Activated CD8-positive, alpha-beta memory T cell treated with anti-CD3 and anti-CD28 coated beads for 4 hours (primary cell): ENCODE measurements at regions not wholly inside any gene's neighbourhood (a gene's known extent, or its start where the extent isn't known, plus 50 kb on each side); places are given as distances from the start of the nearest gene placed in this dataset.
"Not testable (repeated sequence)": the region's sequence is repeated elsewhere in the genome, so short reads cannot be mapped to it uniquely, and the experiment has no call there.

ENCODE experiments used
- DNase-seq, 2 donors: peaks; one replicate each; pipeline ENCODE4 v3.0.0-alpha.2; 2020; ENCODE audit warnings: low read depth in 2 of 2

DNA sequence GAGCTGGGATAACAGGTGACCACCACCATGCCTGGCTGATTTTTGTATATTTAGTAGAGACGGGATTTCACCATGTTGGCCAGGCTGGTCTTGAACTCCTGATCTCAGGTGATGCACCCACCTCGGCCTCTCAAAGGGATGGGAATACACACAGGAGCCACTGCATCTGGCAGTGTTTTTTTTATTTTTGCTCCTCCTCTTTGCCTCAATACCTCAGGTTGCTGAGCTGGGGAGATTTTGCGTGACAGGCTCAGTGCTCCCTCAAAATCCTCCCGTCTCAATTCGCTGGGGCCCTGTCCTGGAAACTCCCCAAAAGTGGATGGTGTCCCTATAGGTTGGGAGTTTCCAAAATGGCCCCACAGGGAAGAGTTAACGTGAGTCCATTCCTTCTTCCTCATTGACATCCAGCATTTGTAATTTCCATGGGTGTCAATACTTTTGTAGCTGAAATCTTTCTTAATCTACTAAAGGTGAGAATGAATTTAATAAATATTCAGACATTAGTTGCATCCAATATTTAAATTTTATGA is 71.8 kb downstream of the GGTLC2 start:
- DNase-seq, result no peak

DNA sequence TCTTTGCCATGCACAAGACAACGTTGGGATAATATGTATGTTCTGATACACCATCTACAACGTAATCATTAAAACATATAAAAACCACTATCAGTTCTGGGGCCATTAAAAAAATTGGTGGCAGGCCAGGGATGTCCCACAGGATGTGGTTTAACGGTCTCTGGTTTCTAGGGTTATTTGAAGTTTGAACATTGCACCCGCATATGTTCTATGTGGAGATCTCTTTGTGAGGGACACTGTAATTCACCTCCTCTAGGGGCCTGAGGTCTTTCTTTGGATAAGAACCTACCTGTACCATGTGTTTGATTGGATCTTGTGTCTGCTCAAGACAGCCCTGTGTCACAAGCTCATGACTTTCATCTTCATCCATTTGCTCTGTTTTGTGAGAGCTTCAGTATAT is 73.2 kb downstream of the GGTLC2 start:
- no peak for DNase-seq

DNA sequence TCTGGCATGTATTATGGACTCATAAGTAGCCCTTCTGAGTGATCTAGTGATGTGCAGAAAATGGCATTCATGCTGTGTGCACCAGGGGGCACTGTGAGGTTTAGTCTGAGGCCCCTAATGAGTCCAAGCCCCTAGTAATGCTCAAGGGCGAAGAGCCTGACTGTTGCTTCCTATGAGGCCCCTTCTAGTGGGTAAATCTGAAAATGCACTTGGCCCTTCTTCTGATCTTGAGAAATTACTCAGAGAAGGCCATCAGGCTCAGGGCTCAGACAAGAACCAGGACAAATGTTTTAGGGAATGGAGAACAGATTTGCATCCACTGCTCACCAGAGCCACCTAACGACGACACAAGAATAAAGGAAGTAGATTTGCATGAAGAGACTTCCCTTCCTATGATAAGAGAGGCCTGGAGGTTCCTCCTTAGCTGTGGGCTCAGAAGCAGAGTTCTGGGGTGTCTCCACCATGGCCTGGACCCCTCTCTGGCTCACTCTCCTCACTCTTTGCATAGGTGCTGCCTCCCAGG is 75.8 kb downstream of the GGTLC2 start:
- DNase-seq, result peak in 1 of 2 donors; percentile 19

DNA sequence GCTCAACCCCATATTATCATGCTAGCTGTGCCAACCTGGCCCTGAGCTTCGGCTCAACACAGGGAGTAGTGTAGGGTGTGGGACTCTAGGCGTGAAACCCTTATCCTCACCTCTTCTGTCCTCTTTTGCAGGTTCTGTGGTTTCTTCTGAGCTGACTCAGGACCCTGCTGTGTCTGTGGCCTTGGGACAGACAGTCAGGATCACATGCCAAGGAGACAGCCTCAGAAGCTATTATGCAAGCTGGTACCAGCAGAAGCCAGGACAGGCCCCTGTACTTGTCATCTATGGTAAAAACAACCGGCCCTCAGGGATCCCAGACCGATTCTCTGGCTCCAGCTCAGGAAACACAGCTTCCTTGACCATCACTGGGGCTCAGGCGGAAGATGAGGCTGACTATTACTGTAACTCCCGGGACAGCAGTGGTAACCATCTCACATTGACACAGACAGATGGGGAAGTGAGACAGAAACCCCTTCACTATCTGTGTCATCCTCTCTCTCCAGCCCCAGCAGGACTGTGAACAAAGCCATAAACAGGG is 76.4 kb downstream of the GGTLC2 start:
- DNase-seq, result no peak

DNA sequence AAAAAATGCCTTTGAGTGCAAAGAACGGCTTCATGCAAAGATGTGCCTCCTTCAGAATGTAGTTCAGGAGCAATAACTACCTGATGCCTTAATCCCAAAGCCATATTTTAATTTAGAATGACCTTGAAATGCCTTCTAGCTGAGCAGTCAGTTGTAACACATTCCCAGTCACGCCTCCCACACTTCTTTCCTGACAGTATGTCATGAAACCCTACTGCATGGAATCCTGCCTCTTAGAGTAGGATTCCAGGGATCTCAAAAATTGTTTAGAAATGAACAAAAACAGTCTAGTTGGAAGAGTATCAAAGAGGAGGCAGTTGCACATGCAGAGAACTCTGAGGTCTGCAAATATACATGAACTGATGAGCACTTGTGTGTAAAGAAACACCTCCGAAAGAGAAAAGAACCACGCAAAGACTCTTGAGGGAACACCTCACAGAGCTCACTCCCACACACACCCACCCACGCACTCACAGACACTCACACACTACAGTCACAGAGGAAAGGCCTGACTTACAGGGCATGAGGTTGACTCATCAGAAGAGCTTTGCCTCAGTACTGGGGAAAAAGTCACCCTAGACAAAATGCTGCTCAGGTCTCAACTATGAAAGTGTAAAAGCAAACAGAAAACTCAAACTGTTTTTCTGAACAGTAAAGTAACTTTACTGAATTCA is 77.4 kb downstream of the GGTLC2 start:
- DNase-seq, result peak; percentile 80 to 81

DNA sequence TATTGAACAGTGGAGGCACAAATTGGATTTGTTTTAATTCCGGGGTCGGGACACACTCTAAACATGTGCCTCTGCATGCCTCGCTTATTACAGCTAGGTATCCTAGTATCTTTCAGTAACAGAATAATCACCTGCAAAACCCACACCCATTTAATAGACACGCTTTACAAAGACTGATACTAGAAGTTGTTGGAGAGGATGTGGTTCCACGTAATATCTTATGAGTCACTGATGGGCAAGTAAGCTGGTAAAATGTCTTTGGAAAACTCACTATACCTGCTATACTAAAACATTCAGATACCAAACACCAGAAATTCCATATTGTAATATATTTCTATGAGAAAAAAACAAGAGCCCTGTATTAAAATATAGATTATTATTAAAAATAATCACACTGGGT is 84.0 kb downstream of the GGTLC2 start:
- DNase-seq, result no peak

DNA sequence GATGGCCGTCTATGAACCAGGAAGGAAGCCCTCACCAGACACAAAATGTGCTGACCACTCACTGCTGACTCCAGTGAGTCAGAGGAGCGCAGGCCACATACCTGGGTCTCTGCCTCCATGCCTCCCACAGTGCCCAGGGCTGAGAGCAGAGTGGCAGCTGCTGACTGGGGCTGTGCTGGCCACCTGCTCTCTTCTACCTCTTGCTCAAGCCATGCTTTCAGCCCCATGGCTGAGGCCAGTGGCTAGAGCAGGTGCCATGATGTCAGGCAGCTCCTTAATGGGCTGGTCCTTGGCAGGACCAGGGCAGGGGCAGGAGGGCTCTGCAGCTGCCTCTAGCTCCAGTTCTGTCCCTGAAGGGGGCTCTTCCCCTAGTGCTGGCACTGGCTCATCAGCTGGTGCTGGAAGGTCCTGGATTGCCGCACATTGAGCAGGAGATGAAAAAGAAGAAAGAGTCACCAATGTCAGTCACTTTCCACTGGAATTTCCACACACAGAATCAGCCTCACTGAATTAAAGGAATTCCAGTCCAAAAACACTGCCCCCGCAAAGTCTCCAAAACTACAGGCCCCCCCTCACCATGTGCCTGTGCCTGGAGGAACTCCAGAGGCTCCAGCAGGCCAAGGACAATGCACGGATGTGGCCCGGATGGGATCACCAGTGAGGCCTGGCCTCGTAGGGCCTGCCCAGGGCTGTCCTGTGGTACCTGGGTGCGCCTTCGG is 86.4 kb downstream of the GGTLC2 start:
- no peak for DNase-seq

DNA sequence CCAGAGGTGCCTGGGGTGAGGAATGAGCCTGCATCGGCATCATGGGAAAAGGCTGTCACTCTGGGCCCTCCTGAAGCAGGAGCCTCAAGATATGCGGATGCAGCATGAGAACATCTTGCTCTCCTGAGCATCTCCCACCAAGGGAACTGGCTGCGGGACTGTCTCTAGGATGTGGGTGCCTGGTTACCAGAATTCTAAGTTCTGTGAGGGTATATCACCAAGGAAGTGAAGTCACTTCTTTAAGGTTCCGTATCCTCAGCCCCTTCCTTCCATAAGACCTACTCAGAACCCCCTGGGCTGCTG is 86.9 kb downstream of the GGTLC2 start:
- no peak for DNase-seq

DNA sequence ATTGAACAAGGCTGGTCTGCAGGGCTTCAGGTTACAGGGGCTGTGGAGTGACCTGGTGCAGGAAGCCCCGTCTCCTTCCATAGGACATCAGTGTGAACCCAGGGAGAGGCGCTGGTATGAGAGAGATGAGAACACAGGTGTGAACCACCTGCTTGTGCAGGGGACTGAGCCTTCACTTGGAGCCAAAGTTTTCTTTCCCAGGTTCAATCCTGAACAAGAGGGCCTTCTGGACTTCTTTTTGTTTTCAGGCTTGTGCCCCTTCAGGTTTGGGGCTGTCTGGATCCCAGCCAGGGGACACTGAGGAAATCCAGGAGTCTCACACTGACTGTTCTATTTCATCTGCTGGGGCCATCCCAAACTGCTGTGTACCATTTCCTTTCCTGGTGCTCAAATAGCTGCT is 88.6 kb downstream of the GGTLC2 start:
- DNase-seq, result not testable (repeated sequence)

DNA sequence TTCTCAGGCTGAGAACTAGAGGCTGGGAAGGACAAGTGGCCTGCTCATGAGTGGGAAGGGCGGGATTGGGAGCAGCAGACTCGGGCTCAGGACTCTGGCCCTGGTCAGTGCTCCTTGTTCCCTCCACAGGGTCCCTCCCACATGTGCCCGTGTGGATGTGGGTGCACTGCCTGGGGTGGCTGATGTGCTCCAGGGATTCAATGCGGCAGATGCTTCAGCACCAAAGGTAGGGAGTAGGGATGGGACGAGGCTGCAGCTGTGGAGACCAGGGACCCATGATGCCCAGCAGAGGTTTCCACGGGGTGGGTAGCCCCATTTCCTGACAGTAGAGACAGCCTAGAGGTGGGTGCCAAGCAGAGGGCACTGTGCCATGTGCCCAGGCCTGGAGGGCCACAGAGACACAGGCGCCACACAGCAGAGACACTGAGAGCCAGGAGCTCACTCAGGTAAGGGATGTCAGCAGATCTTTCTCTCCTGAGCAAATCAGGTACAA is 89.5 kb downstream of the GGTLC2 start:
- no peak for DNase-seq

DNA sequence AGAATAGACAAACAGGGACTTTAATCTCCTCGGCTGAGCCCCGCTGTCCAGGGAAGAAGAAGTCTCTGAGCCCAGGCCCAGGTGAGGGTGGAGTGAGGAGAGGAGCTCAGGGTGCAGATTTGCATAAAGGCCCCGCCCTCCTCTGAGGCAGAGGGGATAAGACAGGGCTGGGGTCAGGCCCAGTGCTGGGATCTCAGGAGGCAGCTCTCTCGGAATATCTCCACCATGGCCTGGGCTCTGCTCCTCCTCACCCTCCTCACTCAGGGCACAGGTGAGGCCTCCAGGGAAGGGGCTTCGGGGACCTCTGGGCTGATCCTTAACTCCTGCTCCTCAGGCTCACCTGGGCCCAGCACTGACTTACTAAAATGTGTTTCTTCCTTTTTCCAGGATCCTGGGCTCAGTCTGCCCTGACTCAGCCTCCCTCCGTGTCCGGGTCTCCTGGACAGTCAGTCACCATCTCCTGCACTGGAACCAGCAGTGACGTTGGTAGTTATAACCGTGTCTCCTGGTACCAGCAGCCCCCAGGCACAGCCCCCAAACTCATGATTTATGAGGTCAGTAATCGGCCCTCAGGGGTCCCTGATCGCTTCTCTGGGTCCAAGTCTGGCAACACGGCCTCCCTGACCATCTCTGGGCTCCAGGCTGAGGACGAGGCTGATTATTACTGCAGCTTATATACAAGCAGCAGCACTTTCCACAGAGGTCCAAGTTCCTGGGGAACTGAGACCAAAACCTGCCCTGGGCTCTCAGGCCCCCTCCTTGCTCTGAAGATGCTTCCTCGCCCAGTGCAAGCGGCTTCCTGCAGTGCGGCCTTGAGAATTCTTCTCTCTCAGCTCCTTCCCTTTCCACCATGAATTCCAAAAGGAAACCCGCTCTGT is 90.2 kb downstream of the GGTLC2 start:
- DNase-seq, result not testable (repeated sequence)

DNA sequence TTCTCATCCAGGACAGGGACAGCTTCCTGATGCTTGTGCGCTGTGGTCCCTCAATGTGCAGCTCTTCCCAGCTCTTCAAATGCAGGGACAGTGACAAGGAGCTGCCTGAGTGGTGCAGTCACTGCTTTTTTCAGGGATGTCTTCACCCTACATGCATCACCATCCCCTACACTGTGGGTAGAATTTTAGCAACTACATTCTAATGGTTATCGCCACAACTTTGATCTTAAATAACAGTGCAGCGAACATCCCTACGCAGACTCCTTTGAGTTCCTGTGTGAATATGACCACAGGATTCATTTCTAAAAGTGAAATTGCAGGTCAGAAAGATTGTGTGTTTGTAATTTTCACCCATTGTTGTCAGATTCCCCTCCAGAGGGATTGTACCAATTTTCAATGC is 90.9 kb downstream of the GGTLC2 start:
- not testable (repeated sequence) for DNase-seq

DNA sequence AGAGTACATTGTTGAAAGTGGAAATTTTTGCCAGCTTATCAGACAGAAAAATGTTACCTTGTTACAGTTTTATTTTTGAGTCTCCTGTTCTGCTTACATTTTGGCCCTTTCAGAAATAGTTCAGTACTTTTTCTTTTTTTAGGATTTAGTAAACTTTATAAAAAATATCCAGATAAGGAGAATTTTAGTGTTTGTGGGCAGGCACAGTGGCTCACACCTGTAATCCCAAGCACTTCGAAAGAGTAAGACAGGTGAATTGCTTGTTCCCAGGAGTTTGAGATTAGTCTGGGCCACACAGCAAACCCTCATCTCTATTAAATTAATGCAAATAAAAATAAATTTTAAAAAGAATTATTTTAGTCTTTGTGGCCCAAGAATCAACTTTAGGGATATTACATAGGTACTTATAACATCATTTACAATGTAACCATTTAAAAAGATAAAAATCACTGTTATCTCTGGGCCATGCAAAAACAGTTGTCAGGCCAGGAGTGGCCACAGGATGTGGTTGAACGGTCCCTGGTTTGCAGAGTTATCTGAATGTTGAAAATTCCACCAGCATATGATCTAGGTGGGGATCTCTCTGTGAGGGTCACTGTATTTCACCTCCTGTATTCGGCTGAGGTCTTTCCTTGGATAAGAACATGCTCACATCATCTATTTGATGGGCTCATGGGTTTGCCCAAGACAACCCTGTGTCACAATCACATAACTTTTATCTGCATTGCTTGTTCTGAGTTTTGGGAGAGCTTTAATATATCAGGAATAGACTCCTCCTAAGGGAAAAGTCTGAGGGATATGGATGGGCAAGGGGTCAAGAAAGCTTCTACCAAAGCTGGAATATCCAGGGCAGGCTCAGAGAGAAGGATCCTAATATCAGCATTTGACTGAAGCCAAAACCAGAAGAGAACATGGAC is 91.5 kb downstream of the GGTLC2 start:
- DNase-seq, result no peak

DNA sequence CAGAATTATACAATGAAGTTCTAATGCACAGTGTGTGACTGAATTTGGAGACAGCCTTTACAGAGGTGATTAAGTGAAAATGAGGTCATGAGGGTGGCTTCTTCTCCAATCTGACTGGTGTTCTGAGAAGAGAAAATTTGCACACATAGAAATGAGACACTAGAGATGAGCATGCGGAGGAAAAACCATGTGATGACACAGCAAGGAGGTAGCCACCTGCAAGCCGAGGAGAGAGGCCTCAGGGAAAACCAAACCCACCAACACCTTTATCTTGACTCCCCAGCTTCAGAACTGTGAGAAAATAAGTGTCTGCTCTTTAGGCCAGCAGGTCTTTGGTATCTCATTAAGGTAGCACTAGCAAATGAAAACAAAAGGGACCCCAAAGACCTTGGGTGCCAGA is 93.2 kb downstream of the GGTLC2 start:
- DNase-seq, result no peak

DNA sequence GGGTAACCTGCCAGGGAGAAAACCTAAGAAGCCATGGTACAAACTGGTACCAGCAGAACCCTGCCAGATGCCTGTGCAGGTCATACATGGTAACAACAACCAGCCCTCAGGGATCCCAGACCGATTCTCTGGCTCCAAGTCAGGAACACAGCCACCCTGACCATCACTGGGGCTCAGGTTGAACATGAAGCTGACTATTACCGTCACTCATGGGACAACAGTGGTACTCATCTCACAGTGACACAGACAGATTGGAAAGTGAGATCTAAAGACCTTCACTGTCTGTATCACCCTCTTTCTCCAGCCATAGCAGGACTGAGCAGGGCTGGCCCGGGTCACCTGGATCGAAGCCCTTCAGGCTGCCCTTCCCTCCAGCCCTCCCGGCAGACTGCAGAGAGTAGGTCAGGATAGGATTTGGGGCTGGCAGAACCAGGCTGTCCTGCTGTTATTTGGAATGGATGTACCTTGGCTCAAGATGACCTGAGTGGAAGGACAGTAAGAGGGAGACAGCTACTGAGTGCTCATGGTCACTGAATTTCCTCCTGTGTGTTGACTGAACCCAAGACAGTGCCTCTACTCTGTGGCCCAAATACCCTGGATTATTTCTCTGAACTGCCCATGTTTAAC is 94.7 kb downstream of the GGTLC2 start:
- DNase-seq, result no peak

DNA sequence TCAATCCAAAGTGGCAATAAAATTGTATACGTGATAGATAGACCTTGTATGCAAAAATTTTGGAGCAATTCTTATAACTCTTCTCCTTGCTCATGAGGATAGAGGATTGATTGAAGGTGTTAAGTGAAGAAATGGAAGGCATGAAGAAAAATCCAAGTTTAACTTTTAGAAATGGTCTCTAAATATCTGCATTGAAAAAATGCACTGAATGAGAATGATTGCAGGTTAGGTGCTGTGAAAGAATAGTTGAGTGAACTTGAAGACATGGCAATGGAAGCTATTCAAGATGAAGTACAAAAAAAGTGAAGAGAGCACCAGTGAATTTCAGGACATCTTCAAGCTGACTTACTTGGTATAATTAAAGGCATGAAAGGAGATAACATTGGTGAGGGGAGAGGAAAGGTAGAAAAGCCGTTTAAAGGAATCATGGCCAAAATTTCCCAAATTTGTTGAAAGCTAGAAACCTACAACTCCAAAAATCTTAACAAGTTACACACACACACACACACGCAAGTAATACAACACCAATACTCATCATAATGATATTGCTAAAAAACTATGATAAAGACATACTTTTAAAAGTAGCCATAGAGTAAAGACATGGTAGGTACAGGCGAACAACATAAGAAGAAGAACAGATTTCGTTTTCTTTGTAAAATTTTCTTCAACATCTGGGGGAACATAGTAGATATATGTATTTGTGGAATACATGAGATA is 96.3 kb downstream of the GGTLC2 start:
- DNase-seq, result no peak

DNA sequence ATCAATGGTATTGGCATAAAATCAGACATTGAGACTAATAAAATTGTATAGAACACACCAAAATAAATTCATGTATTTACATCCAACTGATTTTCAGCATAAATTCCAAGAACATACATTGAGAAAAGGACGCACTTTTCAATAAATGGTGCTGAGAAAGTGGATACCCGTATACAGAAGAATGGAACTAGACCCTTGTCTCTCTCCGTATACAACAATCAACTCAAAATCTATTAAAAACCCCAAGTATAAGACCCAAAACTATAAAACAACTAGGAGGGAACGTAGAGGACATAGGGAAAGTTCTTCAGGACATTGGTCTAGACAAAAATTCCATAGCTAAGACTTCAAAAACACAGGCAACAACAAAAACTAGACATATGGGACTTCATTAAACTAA is 97.4 kb downstream of the GGTLC2 start:
- DNase-seq, result no peak

DNA sequence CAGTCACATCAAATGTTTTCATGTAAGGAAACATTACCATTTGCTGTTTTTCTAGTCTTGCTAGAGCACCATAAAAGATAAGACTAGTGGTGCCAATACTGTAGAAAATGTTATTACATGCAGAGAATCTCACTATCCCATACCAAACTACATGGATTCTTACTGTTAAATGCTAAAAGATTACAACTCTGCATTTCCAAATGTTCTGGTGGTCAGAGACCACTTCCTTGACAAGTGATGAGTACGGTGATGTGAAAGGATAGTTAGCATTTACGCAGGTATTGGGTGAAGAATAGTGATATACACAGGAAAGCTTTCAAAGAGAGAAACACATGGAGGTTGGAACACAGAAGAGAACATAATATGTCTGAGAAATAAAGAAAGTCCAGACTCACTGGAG is 98.2 kb downstream of the GGTLC2 start:
- DNase-seq, result no peak

DNA sequence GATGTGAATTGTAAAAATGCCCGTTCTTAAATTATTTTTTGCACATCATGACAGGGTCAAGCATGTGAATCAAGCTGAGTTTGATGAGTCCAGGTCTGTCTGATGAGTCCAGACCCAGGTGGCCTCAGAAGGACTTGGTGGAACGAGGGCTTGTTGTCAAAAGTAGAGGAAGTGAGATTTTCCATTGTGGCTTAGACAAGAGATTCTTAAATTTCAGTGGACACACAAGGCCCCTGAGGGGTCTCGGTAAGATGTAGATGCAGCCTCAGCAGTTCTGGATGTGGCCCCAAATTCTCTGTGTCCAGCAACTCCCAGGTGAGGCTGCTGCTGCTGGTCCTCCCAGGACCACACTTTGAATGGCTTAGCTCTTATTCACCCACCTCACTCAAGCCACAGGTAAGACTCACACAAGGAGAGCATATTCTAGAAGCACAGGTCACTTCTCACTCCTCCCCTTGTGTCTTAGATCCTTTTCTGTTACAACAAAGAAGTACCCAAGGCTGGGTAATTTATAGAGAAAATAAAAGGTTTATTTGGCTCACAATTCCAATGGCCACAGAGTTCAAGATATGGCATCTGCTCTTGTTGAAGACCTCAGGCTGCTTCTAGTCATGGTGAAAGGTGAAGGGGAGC is 98.8 kb downstream of the GGTLC2 start:
- DNase-seq, result no peak
